Sigmoid colon (tissue), 4 donors: ENCODE measurements at regions not wholly inside any gene's neighbourhood (a gene's known extent, or its start where the extent isn't known, plus 50 kb on each side); places are given as distances from the start of the nearest gene placed in this dataset.

ENCODE experiments used
- EP300 ChIP-seq, 4 donors: sonication (generic); formaldehyde crosslinking; IDR thresholded peaks; one replicate each; pipeline ENCODE4 v1.6.1; 2017; ENCODE audit warnings: antibody characterized with exemption in 4 of 4
- POLR2A ChIP-seq, 2 donors: fragments of 450-650 bp; IDR thresholded peaks; one replicate each; pipeline ENCODE4 v1.6.1; 2016; ENCODE audit warnings: antibody characterized with exemption in 2 of 2, mild to moderate bottlenecking in 2 of 2, moderate library complexity in 2 of 2
- POLR2AphosphoS5 ChIP-seq, 4 donors: sonication (generic); formaldehyde crosslinking; IDR thresholded peaks; one replicate each; pipeline ENCODE4 v1.6.1; 2017; ENCODE audit warnings: antibody characterized with exemption in 4 of 4
- TF ChIP-seq, protein P1 (sequence below), 4 experiments: fragments of 450-650 bp in 3 of 4; fragments of 200-600 bp in 1 of 4; IDR thresholded peaks; one replicate each; pipeline ENCODE4 v1.5.1; 2016 to 2019; ENCODE audit warnings: antibody characterized with exemption in 4 of 4, mild to moderate bottlenecking in 3 of 4, moderate library complexity in 2 of 4

DNA sequence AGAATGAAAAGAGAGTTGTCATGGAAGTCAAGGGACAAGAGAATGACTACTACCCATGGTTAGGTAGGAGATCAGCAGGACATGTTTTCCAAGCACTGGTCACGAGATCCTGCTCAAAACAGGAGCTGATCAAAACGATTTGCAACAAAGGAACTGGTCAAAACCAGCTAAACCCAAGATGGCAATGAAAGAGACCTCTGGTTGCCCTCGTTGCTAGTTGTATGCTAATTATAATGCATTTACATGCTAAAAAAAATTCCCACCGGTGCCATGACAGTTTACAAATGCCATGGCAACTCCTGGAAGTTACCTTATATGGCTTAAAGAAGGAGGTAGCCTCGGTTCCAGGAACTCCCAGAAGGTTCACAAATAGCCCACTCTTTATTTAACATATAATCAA, 95.0 kb upstream of the OTX2 start:
- TF ChIP-seq, protein P1, sequence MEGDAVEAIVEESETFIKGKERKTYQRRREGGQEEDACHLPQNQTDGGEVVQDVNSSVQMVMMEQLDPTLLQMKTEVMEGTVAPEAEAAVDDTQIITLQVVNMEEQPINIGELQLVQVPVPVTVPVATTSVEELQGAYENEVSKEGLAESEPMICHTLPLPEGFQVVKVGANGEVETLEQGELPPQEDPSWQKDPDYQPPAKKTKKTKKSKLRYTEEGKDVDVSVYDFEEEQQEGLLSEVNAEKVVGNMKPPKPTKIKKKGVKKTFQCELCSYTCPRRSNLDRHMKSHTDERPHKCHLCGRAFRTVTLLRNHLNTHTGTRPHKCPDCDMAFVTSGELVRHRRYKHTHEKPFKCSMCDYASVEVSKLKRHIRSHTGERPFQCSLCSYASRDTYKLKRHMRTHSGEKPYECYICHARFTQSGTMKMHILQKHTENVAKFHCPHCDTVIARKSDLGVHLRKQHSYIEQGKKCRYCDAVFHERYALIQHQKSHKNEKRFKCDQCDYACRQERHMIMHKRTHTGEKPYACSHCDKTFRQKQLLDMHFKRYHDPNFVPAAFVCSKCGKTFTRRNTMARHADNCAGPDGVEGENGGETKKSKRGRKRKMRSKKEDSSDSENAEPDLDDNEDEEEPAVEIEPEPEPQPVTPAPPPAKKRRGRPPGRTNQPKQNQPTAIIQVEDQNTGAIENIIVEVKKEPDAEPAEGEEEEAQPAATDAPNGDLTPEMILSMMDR (IDR thresholded peaks at IDR 0.05), result no peak
- TF ChIP-seq POLR2A (IDR thresholded peaks at IDR 0.05) (no peak), POLR2AphosphoS5 (IDR thresholded peaks at IDR 0.05) (no peak), EP300 (IDR thresholded peaks at IDR 0.05) (no peak)
